Breast epithelium (tissue), 4 donors: ENCODE measurements at regions not wholly inside any gene's neighbourhood (a gene's known extent, or its start where the extent isn't known, plus 50 kb on each side); places are given as distances from the start of the nearest gene placed in this dataset.
"Not testable (repeated sequence)": the region's sequence is repeated elsewhere in the genome, so short reads cannot be mapped to it uniquely, and the experiment has no call there.

Source experiments
- DNase-seq, 2 donors: peaks; one replicate each; pipeline ENCODE4 v3.0.0-alpha.2; 2019; ENCODE audit warnings: low spot score in 2 of 2
- H3K27ac ChIP-seq, 2 donors: fragments of 200-600 bp; sonication (generic) in 1 of 2; one replicate each; pipeline ENCODE4 v1.5.1; 2016 to 2019; ENCODE audit warnings: mild to moderate bottlenecking in 1 of 2
- H3K27me3 ChIP-seq, 2 donors: fragments of 200-600 bp; sonication (generic) in 1 of 2; one replicate each; pipeline versions ENCODE4 v1.5.1 to v1.6.0; 2017 to 2019; ENCODE audit warnings: control low read depth in 1 of 2, mild to moderate bottlenecking in 1 of 2
- H3K36me3 ChIP-seq: fragments of 200-600 bp; one replicate; pipeline ENCODE4 v1.5.1; 2019
- H3K4me1 ChIP-seq, 2 donors: fragments of 200-600 bp; sonication (generic); one replicate each; pipeline ENCODE4 v1.5.1; 2016 to 2019; ENCODE audit warnings: control low read depth in 1 of 2
- H3K4me3 ChIP-seq, 3 donors: fragments of 200-600 bp; sonication (generic); 1 replicate in 2 of 3; 2 replicates in 1 of 3; pipeline ENCODE4 v1.5.1; 2016 to 2019; ENCODE audit warnings: mild to moderate bottlenecking in 3 of 3, moderate library complexity in 2 of 3
- H3K9me3 ChIP-seq, 2 donors: fragments of 200-600 bp; sonication (generic) in 1 of 2; one replicate each; pipeline ENCODE4 v1.5.1; 2016 to 2019; ENCODE audit warnings: control low read depth in 1 of 2
- CTCF ChIP-seq, 3 donors: fragments of 450-650 bp; IDR thresholded peaks; one replicate each; pipeline ENCODE4 v1.5.1; 2016 to 2017; ENCODE audit warnings: antibody characterized with exemption in 3 of 3, mild to moderate bottlenecking in 3 of 3, moderate library complexity in 3 of 3
- POLR2A ChIP-seq: fragments of 450-650 bp; IDR thresholded peaks from one replicate; pipeline ENCODE4 v1.6.1; 2016; ENCODE audit warnings: antibody characterized with exemption, mild to moderate bottlenecking, moderate library complexity
- POLR2AphosphoS5 ChIP-seq, 3 donors: sonication (generic); formaldehyde crosslinking; IDR thresholded peaks; one replicate each; pipeline ENCODE4 v1.6.1; 2017; ENCODE audit warnings: antibody characterized with exemption in 3 of 3
- intact Hi-C: fragments of 100-400 bp; cut with DNase I; formaldehyde crosslinking; loops from one replicate; pipeline ENCODE4 v1.15.1; 2023; ENCODE audit warnings: low total_unique reads

- no peak overlapping the region for H3K27ac ChIP-seq
- DNase-seq, result no peak
- H3K9me3 ChIP-seq, result peaks cover 0 to 10% of the 10 kb centered on the region in 2 donors
- no peaks in the 10 kb centered on the region for H3K27me3 ChIP-seq
- no peak overlapping the region for H3K4me3 ChIP-seq
- no peaks in the 10 kb centered on the region for H3K36me3 ChIP-seq
- no peaks in the 10 kb centered on the region for H3K4me1 ChIP-seq
- no peak for TF ChIP-seq POLR2A
- peak in 1 of 3 donors; percentile 14 for TF ChIP-seq CTCF (IDR thresholded peaks at IDR 0.05)
- no peak for TF ChIP-seq POLR2AphosphoS5 (IDR thresholded peaks at IDR 0.05)
- intact Hi-C loops, result no loop called here
Measured at GRCh38 chr4:151489462-151490203, 80.7 kb downstream of the FHIP1A start.

GRCh38 chr4:151495612-151496011, 86.6 kb downstream of the FHIP1A start:
- H3K4me3 ChIP-seq, H3K36me3 ChIP-seq, H3K27ac ChIP-seq, H3K4me1 ChIP-seq, H3K27me3 ChIP-seq, DNase-seq, intact Hi-C loops, H3K9me3 ChIP-seq: not testable (repeated sequence)

GRCh38 chr4:151511548-151511947, 102.6 kb downstream of the FHIP1A start:
- H3K27me3 ChIP-seq, H3K36me3 ChIP-seq, H3K4me1 ChIP-seq, H3K27ac ChIP-seq, H3K4me3 ChIP-seq, intact Hi-C loops, H3K9me3 ChIP-seq, DNase-seq: not testable (repeated sequence)

GRCh38 chr4:151517896-151518295, 108.9 kb downstream of the FHIP1A start:
- no peak for DNase-seq
- Histone ChIP-seq H3K9me3 (no peaks in the 10 kb centered on the region), H3K36me3 (no peaks in the 10 kb centered on the region), H3K4me1 (no peaks in the 10 kb centered on the region), H3K27ac (no peak overlapping the region), H3K4me3 (no peak overlapping the region), H3K27me3 (no peaks in the 10 kb centered on the region)
- TF ChIP-seq CTCF (IDR thresholded peaks at IDR 0.05) (no peak), POLR2AphosphoS5 (IDR thresholded peaks at IDR 0.05) (no peak), POLR2A (no peak)
- intact Hi-C loops, result no loop called here

- TF ChIP-seq POLR2A (no peak), CTCF (IDR thresholded peaks at IDR 0.05) (no peak), POLR2AphosphoS5 (IDR thresholded peaks at IDR 0.05) (no peak)
- Histone ChIP-seq H3K27me3 (no peaks in the 10 kb centered on the region), H3K27ac (no peak overlapping the region), H3K9me3 (no peaks in the 10 kb centered on the region), H3K36me3 (no peaks in the 10 kb centered on the region), H3K4me1 (no peaks in the 10 kb centered on the region), H3K4me3 (no peak overlapping the region)
- intact Hi-C loops, result no loop called here
- no peak for DNase-seq
Measured at GRCh38 chr4:151518359-151518758, 109.4 kb downstream of the FHIP1A start.

GRCh38 chr4:151519728-151520415, 110.9 kb downstream of the FHIP1A start:
- Histone ChIP-seq H3K27me3 (no peaks in the 10 kb centered on the region), H3K36me3 (no peaks in the 10 kb centered on the region), H3K4me1 (no peaks in the 10 kb centered on the region), H3K27ac (no peak overlapping the region), H3K9me3 (no peaks in the 10 kb centered on the region), H3K4me3 (no peak overlapping the region)
- DNase-seq, result no peak
- TF ChIP-seq POLR2A (no peak), CTCF (IDR thresholded peaks at IDR 0.05) (no peak), POLR2AphosphoS5 (IDR thresholded peaks at IDR 0.05) (no peak)
- intact Hi-C loops, result no loop called here
